Activated CD8-positive, alpha-beta T cell treated with anti-CD3 and anti-CD28 coated beads for 36 hours (primary cell): ENCODE measurements at regions not wholly inside any gene's neighbourhood (a gene's known extent, or its start where the extent isn't known, plus 50 kb on each side); places are given as distances from the start of the nearest gene placed in this dataset.

ENCODE experiments used
- ATAC-seq: fragments of 200-7000 bp; cut with Tn5 transposase; one replicate; pipeline ENCODE4 v1.10.0; 2021; ENCODE audit warnings: mild to moderate bottlenecking, moderate library complexity
- CTCF ChIA-PET: fragments of 350-600 bp; sonication (Branson Sonifier 250); formaldehyde crosslinking; loops from one replicate; lab custom pipeline; 2021; ENCODE audit warnings: antibody characterized with exemption; lab: Charles Lee
- POLR2A ChIA-PET: fragments of 350-600 bp; sonication (Branson Sonifier 250); formaldehyde crosslinking; loops from one replicate; lab custom pipeline; 2021; ENCODE audit warnings: antibody characterized with exemption; lab: Charles Lee
- DNase-seq: peaks from one replicate; pipeline ENCODE4 v3.0.0-alpha.2; 2020
- H3K27ac Mint-ChIP-seq: one replicate; pipeline ENCODE4 v1.8.0; 2021; ENCODE audit warnings: mild to moderate bottlenecking, mixed read lengths
- H3K27me3 Mint-ChIP-seq: one replicate; pipeline ENCODE4 v1.8.0; 2021; ENCODE audit warnings: mixed read lengths
- H3K36me3 Mint-ChIP-seq: one replicate; pipeline ENCODE4 v1.8.0; 2021; ENCODE audit warnings: low read depth, mixed read lengths
- H3K4me1 Mint-ChIP-seq: one replicate; pipeline ENCODE4 v1.8.0; 2021; ENCODE audit warnings: low read depth, mixed read lengths
- H3K4me3 Mint-ChIP-seq: one replicate; pipeline ENCODE4 v1.8.0; 2021; ENCODE audit warnings: mild to moderate bottlenecking, moderate library complexity, mixed read lengths
- H3K9me3 Mint-ChIP-seq: one replicate; pipeline ENCODE4 v1.8.0; 2021; ENCODE audit warnings: mixed read lengths
- CTCF ChIP-seq: fragments of 200-600 bp; IDR thresholded peaks from one replicate; pipeline ENCODE4 v1.8.0; 2022; ENCODE audit warnings: antibody characterized with exemption, mild to moderate bottlenecking
- intact Hi-C: fragments of 100-400 bp; cut with micrococcal nuclease; formaldehyde crosslinking; loops from one replicate; pipeline ENCODE4 v1.10.0; 2022

DNA sequence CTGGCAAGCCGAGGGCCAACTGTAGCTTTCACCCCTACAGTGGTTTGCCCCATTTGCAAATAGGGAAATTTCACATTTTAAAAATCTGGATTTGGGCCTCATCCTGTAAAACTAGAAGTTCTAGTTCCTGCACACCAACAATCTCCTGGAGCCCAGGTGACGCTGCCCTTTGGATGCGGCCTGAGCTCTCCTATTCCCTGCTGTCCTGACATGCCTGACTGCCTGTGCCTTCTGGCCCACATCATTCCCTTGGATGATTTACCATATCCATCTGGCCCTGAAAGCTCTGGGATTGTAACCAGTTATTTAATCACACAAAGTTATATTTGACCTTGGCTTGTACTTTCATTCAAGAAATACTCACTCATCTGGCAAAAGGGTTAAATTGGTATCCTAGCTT, 272.3 kb downstream of the ARRDC4 start:
- Mint-ChIP-seq H3K36me3 (no peaks in the 10 kb centered on the region), H3K9me3 (no peaks in the 10 kb centered on the region), H3K27me3 (peaks cover 2% of the 10 kb centered on the region), H3K4me1 (no peaks in the 10 kb centered on the region), H3K4me3 (no peak overlapping the region), H3K27ac (no peak overlapping the region)
- ChIA-PET CTCF (interaction anchor here (1.4 kb wide), 1 partner anchor 333 kb away, joined by 4 read pairs; no protein-coding TSS in a partner anchor), POLR2A (no interaction called here)
- intact Hi-C loops, result no loop called here
- TF ChIP-seq CTCF, result no peak
- DNase-seq (no peak), ATAC-seq (no peak)

DNA sequence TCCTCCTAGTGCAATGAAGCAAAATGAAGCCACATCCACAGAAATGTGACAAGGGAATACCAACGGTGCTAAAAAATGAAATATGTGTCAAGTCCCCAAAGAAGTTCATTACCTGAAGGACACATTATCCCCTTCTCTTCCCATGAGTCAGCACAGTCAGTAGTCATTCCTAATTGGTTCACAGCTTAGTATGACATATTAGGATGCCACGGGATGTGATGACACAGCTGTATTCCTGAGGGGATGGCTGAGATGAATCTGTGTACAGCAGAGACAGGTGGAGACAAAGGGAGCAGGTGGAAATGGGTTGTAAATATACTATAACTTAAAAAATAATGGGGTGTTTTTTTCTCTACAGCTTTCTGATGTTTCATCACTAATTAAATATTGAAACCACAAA, 273.4 kb downstream of the ARRDC4 start:
- Mint-ChIP-seq H3K4me1 (no peaks in the 10 kb centered on the region), H3K9me3 (no peaks in the 10 kb centered on the region), H3K36me3 (no peaks in the 10 kb centered on the region), H3K27me3 (peaks cover 2% of the 10 kb centered on the region), H3K4me3 (no peak overlapping the region), H3K27ac (no peak overlapping the region)
- no peak for TF ChIP-seq CTCF
- ChIA-PET CTCF (no interaction called here), POLR2A (no interaction called here)
- DNase-seq (no peak), ATAC-seq (no peak)
- intact Hi-C loops, result no loop called here

DNA sequence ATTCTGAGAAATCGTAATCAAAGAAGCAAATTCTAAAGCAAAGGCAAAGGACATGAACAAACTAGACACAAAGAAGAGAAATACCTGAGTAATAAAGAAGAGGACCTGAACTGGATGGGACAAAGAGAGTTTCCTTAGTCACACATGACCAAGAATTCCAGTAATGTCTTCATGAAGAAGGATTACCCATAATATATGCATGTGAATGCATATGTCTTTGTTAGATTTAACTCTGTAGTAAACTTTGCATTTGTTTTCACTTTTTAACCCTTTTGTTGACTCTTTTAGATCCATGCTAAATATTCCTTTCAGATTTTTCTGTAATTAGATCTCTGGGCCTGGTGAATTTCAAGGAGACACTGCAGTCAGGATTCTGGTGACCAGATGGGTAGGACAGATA, 279.8 kb downstream of the ARRDC4 start:
- Mint-ChIP-seq H3K4me3 (no peak overlapping the region), H3K27me3 (peaks cover 2% of the 10 kb centered on the region), H3K4me1 (no peaks in the 10 kb centered on the region), H3K36me3 (no peaks in the 10 kb centered on the region), H3K9me3 (no peaks in the 10 kb centered on the region), H3K27ac (no peak overlapping the region)
- CTCF ChIA-PET, result no interaction called here
- TF ChIP-seq CTCF, result no peak
- intact Hi-C loops, result no loop called here
- ATAC-seq, result no peak
- POLR2A ChIA-PET, result no interaction called here
- DNase-seq, result no peak

- ATAC-seq (no peak), DNase-seq (no peak)
- TF ChIP-seq CTCF, result no peak
- intact Hi-C loops, result no loop called here
- H3K27me3 Mint-ChIP-seq, result peaks cover 2% of the 10 kb centered on the region
- no peaks in the 10 kb centered on the region for H3K4me1 Mint-ChIP-seq
- H3K27ac Mint-ChIP-seq, result no peak overlapping the region
- no peak overlapping the region for H3K4me3 Mint-ChIP-seq
- POLR2A ChIA-PET, result no interaction called here
- no peaks in the 10 kb centered on the region for H3K9me3 Mint-ChIP-seq
- CTCF ChIA-PET, result no interaction called here
- no peaks in the 10 kb centered on the region for H3K36me3 Mint-ChIP-seq
These were observed 280.6 kb downstream of the ARRDC4 start for GRCh38 chr15:98241032-98241554.

GRCh38 chr15:98257290-98257689, 296.8 kb downstream of the ARRDC4 start:
- intact Hi-C loops, result no loop called here
- TF ChIP-seq CTCF, result no peak
- ChIA-PET POLR2A (no interaction called here), CTCF (no interaction called here)
- ATAC-seq (no peak), DNase-seq (no peak)
- H3K4me1 Mint-ChIP-seq, result no peaks in the 10 kb centered on the region
- H3K36me3 Mint-ChIP-seq, result no peaks in the 10 kb centered on the region
- no peak overlapping the region for H3K27ac Mint-ChIP-seq
- peaks cover 5% of the 10 kb centered on the region for H3K9me3 Mint-ChIP-seq
- H3K27me3 Mint-ChIP-seq, result peaks cover 4% of the 10 kb centered on the region
- no peak overlapping the region for H3K4me3 Mint-ChIP-seq
